Loucy (cell line): ENCODE measurements at regions not wholly inside any gene's neighbourhood (a gene's known extent, or its start where the extent isn't known, plus 50 kb on each side); places are given as distances from the start of the nearest gene placed in this dataset.

Experiments
- H2AFZ ChIP-seq: fragments of 200-600 bp; sonication (generic); 2 replicates; pipeline ENCODE4 v1.6.0; 2016; ENCODE audit warnings: antibody characterized with exemption, mild to moderate bottlenecking, low read length, moderate library complexity
- H3F3A ChIP-seq: fragments of 200-600 bp; 2 replicates; pipeline ENCODE4 v1.6.0; 2016; ENCODE audit warnings: antibody characterized with exemption, low read depth, mild to moderate bottlenecking
- H3K27me3 ChIP-seq: fragments of 200-600 bp; sonication (generic); 2 replicates; pipeline ENCODE4 v1.6.1; 2014; ENCODE audit warnings: low read length, mild to moderate bottlenecking; ENCODE audit not compliant: insufficient read depth, poor library complexity, severe bottlenecking
- H3K36me3 ChIP-seq: fragments of 200-600 bp; sonication (generic); 2 replicates; pipeline ENCODE4 v1.6.1; 2016; ENCODE audit warnings: low read length; ENCODE audit not compliant: insufficient read depth
- H3K4me1 ChIP-seq: fragments of 200-600 bp; sonication (generic); 2 replicates; pipeline ENCODE4 v1.5.1; 2014; ENCODE audit warnings: low read length, mild to moderate bottlenecking; ENCODE audit not compliant: insufficient read depth, poor library complexity, severe bottlenecking
- H3K4me2 ChIP-seq: fragments of 200-600 bp; sonication (generic); 2 replicates; pipeline ENCODE4 v1.6.0; 2014; ENCODE audit warnings: antibody characterized with exemption, low read length, low read depth, mild to moderate bottlenecking; ENCODE audit not compliant: poor library complexity, severe bottlenecking
- H3K4me3 ChIP-seq: fragments of 200-600 bp; sonication (generic); 2 replicates; pipeline ENCODE4 v1.5.1; 2014; ENCODE audit warnings: low read length, mild to moderate bottlenecking, mixed read lengths; ENCODE audit not compliant: poor library complexity, severe bottlenecking
- H3K79me2 ChIP-seq: fragments of 200-600 bp; sonication (generic); 2 replicates; pipeline ENCODE4 v1.6.1; 2014; ENCODE audit warnings: low read length; ENCODE audit not compliant: insufficient read depth
- H3K9ac ChIP-seq: fragments of 200-600 bp; sonication (generic); 2 replicates; pipeline ENCODE4 v1.6.0; 2014; ENCODE audit warnings: mild to moderate bottlenecking, low read depth, low read length, moderate library complexity; ENCODE audit not compliant: poor library complexity, severe bottlenecking
- H3K9me2 ChIP-seq: fragments of 200-600 bp; sonication (generic); replicated peaks from 2 replicates; pipeline ENCODE4 v1.6.1; 2016; ENCODE audit warnings: low read depth, low read length, mixed read lengths
- H3K9me3 ChIP-seq: fragments of 200-600 bp; sonication (generic); 2 replicates; pipeline ENCODE4 v1.6.1; 2014; ENCODE audit warnings: mild to moderate bottlenecking, antibody characterized with exemption, low read length, low read depth; ENCODE audit not compliant: insufficient read depth
- H4K20me1 ChIP-seq: fragments of 200-600 bp; sonication (generic); 2 replicates; pipeline ENCODE4 v1.6.0; 2014; ENCODE audit warnings: antibody characterized with exemption, low read length, mild to moderate bottlenecking; ENCODE audit not compliant: insufficient read depth, poor library complexity, severe bottlenecking
- EZH2phosphoT487 ChIP-seq: fragments of 200-600 bp; IDR thresholded peaks from 2 replicates; pipeline ENCODE4 v1.6.1; 2018; ENCODE audit warnings: antibody characterized with exemption, mild to moderate bottlenecking, moderate library complexity, borderline replicate concordance
- TF ChIP-seq, protein P1 (sequence below): fragments of 200-600 bp; sonication (generic); conservative IDR thresholded peaks from 2 replicates; pipeline ENCODE4 v1.5.1; 2014; ENCODE audit warnings: mild to moderate bottlenecking, antibody characterized with exemption, low read length

DNA sequence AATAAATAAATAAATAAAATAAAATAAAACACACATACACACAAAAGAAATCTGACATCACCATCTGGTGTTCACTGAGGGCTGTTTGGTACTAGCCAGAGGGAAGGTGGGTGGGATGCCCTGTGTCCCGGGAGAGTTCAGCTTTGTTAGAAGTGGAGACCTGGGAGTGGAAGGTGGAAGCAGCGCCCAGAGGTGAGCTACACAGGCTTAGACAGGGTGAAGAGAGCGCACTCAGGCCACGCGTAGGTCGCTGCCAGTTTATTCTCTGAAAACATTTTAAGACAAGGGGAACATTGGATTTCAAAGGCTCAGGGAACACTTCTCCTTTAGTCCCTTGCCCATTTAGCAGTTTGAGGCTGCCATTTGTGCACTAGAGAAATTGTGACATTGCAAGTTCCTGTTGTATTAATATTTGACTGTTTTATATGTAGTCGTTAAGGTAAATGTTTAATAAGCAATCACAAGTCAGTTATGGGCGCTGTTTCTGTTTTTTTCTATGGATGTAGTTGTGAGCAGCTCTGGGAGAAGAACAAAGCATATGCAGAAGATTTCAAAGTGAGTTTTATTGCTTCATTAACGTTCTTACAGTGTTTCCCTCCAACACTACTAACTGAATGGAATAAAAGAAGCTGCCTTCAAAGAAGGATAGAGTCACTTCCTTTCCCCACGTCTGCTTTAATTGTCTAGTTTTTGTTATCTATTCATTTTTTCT is 405.5 kb upstream of the NR3C2 start:
- Histone ChIP-seq H3K79me2 (no peaks in the 10 kb centered on the region), H3K9me2 (no peaks in the 10 kb centered on the region), H3K4me1 (no peaks in the 10 kb centered on the region), H3K9me3 (no peaks in the 10 kb centered on the region), H3K36me3 (no peaks in the 10 kb centered on the region), H3K4me2 (no peak overlapping the region), H3K4me3 (no peak overlapping the region), H3K9ac (no peak overlapping the region), H4K20me1 (no peaks in the 10 kb centered on the region), H2AFZ (no peak overlapping the region), H3F3A (no peaks in the 10 kb centered on the region), H3K27me3 (no peaks in the 10 kb centered on the region)
- no peak for TF ChIP-seq EZH2phosphoT487
- TF ChIP-seq, protein P1, sequence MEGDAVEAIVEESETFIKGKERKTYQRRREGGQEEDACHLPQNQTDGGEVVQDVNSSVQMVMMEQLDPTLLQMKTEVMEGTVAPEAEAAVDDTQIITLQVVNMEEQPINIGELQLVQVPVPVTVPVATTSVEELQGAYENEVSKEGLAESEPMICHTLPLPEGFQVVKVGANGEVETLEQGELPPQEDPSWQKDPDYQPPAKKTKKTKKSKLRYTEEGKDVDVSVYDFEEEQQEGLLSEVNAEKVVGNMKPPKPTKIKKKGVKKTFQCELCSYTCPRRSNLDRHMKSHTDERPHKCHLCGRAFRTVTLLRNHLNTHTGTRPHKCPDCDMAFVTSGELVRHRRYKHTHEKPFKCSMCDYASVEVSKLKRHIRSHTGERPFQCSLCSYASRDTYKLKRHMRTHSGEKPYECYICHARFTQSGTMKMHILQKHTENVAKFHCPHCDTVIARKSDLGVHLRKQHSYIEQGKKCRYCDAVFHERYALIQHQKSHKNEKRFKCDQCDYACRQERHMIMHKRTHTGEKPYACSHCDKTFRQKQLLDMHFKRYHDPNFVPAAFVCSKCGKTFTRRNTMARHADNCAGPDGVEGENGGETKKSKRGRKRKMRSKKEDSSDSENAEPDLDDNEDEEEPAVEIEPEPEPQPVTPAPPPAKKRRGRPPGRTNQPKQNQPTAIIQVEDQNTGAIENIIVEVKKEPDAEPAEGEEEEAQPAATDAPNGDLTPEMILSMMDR = no peak

DNA sequence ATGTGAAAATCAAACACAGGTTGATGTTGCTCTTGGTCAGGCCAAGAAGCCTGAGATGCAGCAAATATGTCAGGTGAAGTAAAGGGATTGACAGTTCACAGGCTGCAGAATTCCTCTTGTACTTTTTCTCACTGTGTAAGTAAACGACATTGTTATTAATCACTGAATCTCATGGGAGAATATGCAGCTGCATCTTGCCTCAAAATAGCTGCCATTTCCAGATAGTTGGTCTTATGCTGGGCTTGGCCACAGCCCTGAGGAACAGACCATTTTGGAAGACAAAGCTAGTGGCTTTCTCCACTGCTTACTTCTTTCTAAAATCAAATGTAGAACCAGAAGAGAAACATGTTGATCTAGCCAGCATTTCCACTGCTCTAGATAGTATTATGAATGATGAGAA is 403.4 kb upstream of the NR3C2 start:
- no peaks in the 10 kb centered on the region for H3K9me3 ChIP-seq
- H2AFZ ChIP-seq = no peak overlapping the region
- no peak for TF ChIP-seq EZH2phosphoT487
- TF ChIP-seq, protein P1 = no peak
- H3K9ac ChIP-seq = no peak overlapping the region
- no peaks in the 10 kb centered on the region; the same call in 1 of the 2 replicates for H3K9me2 ChIP-seq
- H3K36me3 ChIP-seq = no peaks in the 10 kb centered on the region
- H3K4me3 ChIP-seq = no peak overlapping the region
- no peaks in the 10 kb centered on the region for H3K4me1 ChIP-seq
- no peak overlapping the region for H3K4me2 ChIP-seq
- no peaks in the 10 kb centered on the region for H3K27me3 ChIP-seq
- no peaks in the 10 kb centered on the region for H4K20me1 ChIP-seq
- no peaks in the 10 kb centered on the region for H3K79me2 ChIP-seq
- no peaks in the 10 kb centered on the region for H3F3A ChIP-seq

DNA sequence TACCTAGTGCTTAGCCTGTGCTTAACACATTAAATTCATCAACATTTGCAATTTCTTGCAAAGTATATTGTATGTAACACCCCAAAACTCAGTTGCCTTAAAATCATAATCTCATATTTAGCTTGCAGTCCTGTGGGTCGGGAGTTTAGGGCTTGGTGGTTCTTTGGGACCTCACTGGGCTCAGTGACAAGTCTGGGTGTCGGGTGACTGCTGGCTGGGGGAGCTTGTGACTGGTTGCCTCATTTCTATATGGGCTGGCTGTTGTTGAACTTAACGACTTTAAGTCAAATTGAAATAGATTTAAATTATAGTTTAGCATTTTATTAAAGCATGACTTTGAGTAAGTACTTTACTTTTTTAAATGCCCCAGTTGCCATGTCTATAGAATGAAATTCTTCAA is 401.4 kb upstream of the NR3C2 start:
- H3K4me1 ChIP-seq = no peaks in the 10 kb centered on the region
- no peaks in the 10 kb centered on the region for H3K27me3 ChIP-seq
- no peaks in the 10 kb centered on the region for H3K36me3 ChIP-seq
- no peak overlapping the region for H2AFZ ChIP-seq
- no peak overlapping the region for H3K4me3 ChIP-seq
- H3K9ac ChIP-seq = no peak overlapping the region
- H3K9me2 ChIP-seq = no peaks in the 10 kb centered on the region; the same call in 1 of the 2 replicates
- no peaks in the 10 kb centered on the region for H3F3A ChIP-seq
- TF ChIP-seq EZH2phosphoT487 = no peak
- TF ChIP-seq, protein P1 = no peak
- no peaks in the 10 kb centered on the region for H3K9me3 ChIP-seq
- no peak overlapping the region for H3K4me2 ChIP-seq
- no peaks in the 10 kb centered on the region for H4K20me1 ChIP-seq
- H3K79me2 ChIP-seq = no peaks in the 10 kb centered on the region
